Umbilical cord (tissue), 1 donor: ENCODE measurements at regions not wholly inside any gene's neighbourhood (a gene's known extent, or its start where the extent isn't known, plus 50 kb on each side); places are given as distances from the start of the nearest gene placed in this dataset.
A peak's percentile ranks its signal among the peaks of the same experiment; 100 is the strongest.
"Not testable (repeated sequence)": the region's sequence is repeated elsewhere in the genome, so short reads cannot be mapped to it uniquely, and the experiment has no call there.

Source experiments
- DNase-seq: peaks from one replicate; pipeline ENCODE4 v3.0.0-alpha.2; 2015; ENCODE audit warnings: low spot score

GRCh38 chr1:148318123-148318903 lies 164.8 kb downstream of the PPIAL4G start:
- DNase-seq: peak; percentile 30

- no peak for DNase-seq
These were observed 165.4 kb upstream of the NBPF11 start for GRCh38 chr1:148317288-148317985.

GRCh38 chr1:148315071-148315811 lies 163.2 kb upstream of the NBPF11 start:
- DNase-seq: no peak

- no peak for DNase-seq
These were observed 158.7 kb upstream of the NBPF11 start for GRCh38 chr1:148310807-148311206.

- DNase-seq: no peak
These were observed 157.9 kb upstream of the NBPF11 start for GRCh38 chr1:148309940-148310500.

- DNase-seq: no peak
These were observed 156.9 kb upstream of the NBPF11 start for GRCh38 chr1:148308832-148309458.

GRCh38 chr1:148307583-148308185 lies 155.6 kb upstream of the NBPF11 start:
- no peak for DNase-seq

- not testable (repeated sequence) for DNase-seq
These were observed 152.9 kb upstream of the NBPF11 start for GRCh38 chr1:148304935-148305334.

- not testable (repeated sequence) for DNase-seq
These were observed 150.7 kb upstream of the NBPF11 start for GRCh38 chr1:148302586-148303364.

GRCh38 chr1:148297852-148298251 lies 145.8 kb upstream of the NBPF11 start:
- DNase-seq: not testable (repeated sequence)

- DNase-seq: no peak
These were observed 144.4 kb upstream of the NBPF11 start for GRCh38 chr1:148296511-148296910.

GRCh38 chr1:148294116-148294807 lies 142.2 kb upstream of the NBPF11 start:
- no peak for DNase-seq

GRCh38 chr1:148293651-148294050 lies 141.6 kb upstream of the NBPF11 start:
- DNase-seq: no peak

- DNase-seq: no peak
These were observed 140.8 kb upstream of the NBPF11 start for GRCh38 chr1:148292915-148293314.

- no peak for DNase-seq
These were observed 138.8 kb upstream of the NBPF11 start for GRCh38 chr1:148290881-148291280.

- no peak for DNase-seq
These were observed 137.6 kb upstream of the NBPF11 start for GRCh38 chr1:148289647-148290046.

GRCh38 chr1:148285946-148286345 lies 133.9 kb upstream of the NBPF11 start:
- not testable (repeated sequence) for DNase-seq

- not testable (repeated sequence) for DNase-seq
These were observed 128.9 kb upstream of the NBPF11 start for GRCh38 chr1:148280831-148281572.

GRCh38 chr1:148279002-148279542 lies 127.0 kb upstream of the NBPF11 start:
- not testable (repeated sequence) for DNase-seq
